ENCODE measurements at regions not wholly inside any gene's neighbourhood (a gene's known extent, or its start where the extent isn't known, plus 50 kb on each side); places are given as distances from the start of the nearest gene placed in this dataset.

DNA sequence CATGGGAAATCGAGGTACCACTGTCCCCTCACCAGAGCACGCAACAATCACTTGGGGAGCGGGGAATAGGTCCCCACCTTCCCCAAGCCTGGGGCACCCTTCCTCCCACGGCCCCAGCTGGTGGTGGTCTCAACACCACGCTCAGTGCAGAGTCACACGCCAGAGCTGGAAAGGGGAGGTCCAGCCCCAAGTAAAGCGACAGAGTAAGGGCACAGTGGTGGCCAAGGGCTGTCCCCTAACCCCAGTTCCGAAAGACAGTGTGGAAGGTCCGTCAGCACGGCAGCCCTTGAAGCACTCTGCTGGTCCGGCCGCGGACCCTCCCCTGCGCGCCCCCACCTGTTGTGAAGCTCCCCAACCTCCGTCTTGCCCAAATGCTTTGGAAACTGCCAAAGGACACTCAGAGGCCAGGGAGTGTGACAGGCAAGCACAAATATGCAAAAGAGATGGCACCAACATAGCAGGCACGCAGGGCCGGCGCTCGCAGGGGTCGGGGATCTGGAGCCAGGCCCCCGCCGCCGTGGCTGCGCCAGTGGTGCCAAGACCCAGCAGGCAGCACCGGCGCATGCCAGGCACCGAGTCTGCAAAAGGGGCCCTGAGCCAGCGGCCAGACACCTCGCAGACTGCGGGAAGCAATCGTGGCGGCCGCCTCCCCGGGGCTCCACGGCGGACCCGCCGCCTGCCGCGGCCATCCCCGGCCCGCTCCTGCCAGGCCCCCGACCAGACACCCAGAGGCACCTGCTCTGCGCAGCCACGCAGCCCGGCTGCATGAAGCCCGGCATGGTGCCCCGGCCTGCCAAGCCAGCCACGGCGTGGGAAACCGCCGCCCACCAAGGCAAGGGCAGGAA is 51.6 kb upstream of the SRRM3 start:
- no peak for DNase-seq

Measured in fibroblast of skin of scalp (primary cell).